ENCODE measurements at regions not wholly inside any gene's neighbourhood (a gene's known extent, or its start where the extent isn't known, plus 50 kb on each side); places are given as distances from the start of the nearest gene placed in this dataset.

DNA sequence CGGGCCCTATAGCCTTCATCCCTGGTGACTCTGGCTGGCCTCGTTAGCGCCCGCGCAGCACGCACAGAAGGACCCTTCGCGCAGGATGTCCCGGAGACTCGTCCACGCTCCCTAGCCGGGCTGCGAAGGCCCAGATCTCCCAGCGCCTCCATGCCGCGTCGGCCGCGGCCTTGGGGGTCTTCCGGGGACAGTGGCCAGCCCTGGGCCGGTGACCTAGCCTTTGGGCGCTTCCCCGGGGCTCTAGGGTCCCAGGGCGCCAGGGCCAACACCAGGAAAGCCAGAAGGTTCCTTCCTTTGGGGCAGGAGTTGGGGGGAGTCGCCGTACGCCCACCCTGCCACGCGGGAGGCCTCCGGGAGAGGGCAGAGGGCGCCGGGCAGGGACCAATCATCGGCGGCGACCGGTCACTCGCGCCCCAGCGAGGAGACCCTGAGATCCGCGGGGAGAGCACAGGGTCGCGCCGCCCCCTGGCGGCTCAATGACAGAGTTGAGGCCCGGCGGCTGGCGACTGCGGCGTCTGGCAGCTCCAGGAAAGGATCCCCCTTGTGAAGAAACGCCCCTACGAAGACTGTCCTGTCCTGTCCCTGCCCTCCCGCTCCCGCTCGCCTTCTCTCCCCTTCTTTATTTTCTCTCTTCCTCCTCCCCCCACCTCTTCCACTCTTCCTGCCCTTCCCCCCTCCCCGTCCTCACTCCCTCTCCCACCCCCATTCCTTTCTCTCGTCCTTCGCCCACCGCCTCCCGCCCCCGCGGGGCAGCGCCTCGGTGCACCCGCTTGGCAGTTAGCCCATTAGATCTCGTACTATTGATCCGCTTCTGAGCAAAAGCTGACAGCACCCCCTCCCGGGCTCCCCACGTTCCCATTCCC lies 62.3 kb upstream of the LBX1 start:
- Mint-ChIP-seq H3K27ac (ENCODE audit: unreplicated experiment) (no peak overlapping the region), H3K4me1 (ENCODE audit: low read depth, unreplicated experiment) (no peaks in the 10 kb centered on the region), H3K27me3 (ENCODE audit: insufficient read depth, unreplicated experiment) (peaks cover 22% of the 10 kb centered on the region), H3K36me3 (ENCODE audit: insufficient read depth, unreplicated experiment) (no peaks in the 10 kb centered on the region), H3K9me3 (ENCODE audit: unreplicated experiment) (no peaks in the 10 kb centered on the region), H3K4me3 (ENCODE audit: unreplicated experiment) (peak overlapping the region; percentile 69)
- POLR2A ChIA-PET, result interaction anchor here (0.6 to 0.7 kb wide), 3 partner anchors 82 to 296 kb away, joined by 4 to 6 read pairs (median 6); partner anchors contain the start of gene POLL
- peaks cover 4% of the 10 kb centered on the region; the same call in 1 of the 2 replicates for H3K4me1 ChIP-seq
- H3K4me3 ChIP-seq (ENCODE audit: low read depth, low read length), result peak overlapping the region; percentile 45
- no TSS peak for BruUV-seq (replicated peaks)
- CTCF ChIA-PET, result interaction anchor here (0.6 to 1.8 kb wide), 18 partner anchors 8 to 616 kb away, joined by 3 to 26 read pairs (median 4); no protein-coding TSS in a partner anchor
- peak; percentile 85 to 92 for TF ChIP-seq CTCF (IDR thresholded peaks at IDR 0.05; ENCODE audit: insufficient read depth in 1 of 2, low read depth in 1 of 2, low read length in 1 of 2, severe bottlenecking in 1 of 2, unreplicated experiment in 1 of 2)
- H3K36me3 ChIP-seq (ENCODE audit: control insufficient read depth, insufficient read depth, low read length), result no peaks in the 10 kb centered on the region
- H3K9me3 ChIP-seq, result no peaks in the 10 kb centered on the region
- peak; percentile 67 to 73 for DNase-seq
- intact Hi-C loops (cut with micrococcal nuclease; ENCODE audit: unreplicated experiment), result loop anchor here (1.0 to 2.0 kb wide), 3 partner anchors 19 to 130 kb away; no protein-coding TSS in a partner anchor
- peaks cover 5% of the 10 kb centered on the region for H3K27me3 ChIP-seq (replicated peaks; ENCODE audit: control insufficient read depth, insufficient read depth, low read length)

DNA sequence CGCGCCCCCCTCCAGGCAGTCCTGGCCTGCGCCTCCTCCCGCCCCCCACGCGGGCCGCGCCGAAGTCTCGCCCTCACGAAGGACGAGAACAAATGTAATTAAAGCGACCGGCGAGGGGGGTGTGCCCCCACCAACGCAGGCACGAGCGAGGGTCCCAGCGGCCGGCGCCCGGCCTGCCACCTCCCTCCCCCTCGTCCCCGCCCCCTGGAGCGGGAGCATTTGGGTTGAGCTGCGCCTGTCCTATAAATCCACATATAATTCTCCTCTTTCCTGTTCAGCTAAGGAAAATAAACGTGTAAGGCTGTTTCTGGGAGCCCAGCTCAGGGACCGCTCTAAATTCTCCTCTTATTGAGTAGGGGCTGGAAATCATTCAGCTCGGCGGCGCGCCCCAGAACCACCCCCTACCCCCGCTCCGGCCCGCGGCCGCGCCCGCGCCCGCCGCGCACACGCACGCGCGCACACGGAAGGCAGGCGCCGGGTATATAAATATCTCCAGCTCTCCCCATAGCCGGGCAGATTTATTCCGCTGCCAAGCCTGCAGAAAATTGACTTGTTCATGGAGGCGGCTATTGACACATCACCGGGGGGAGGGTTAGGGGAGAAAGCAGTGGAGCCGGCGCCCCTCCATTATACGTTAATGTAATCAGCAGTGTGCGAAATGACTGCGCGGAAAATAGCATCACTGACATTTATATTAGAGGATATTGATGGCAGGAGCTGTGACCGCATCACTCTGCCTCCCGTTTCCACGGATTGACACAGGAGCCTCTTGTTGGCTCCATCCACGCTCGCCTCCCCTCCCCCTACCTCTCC lies 61.6 kb upstream of the BTRC start:
- Histone ChIP-seq H3K36me3 (ENCODE audit: control insufficient read depth, insufficient read depth, low read length) (no peaks in the 10 kb centered on the region), H3K4me3 (ENCODE audit: low read depth, low read length) (peak overlapping the region; percentile 45), H3K4me1 (peaks cover 4% of the 10 kb centered on the region; the same call in 1 of the 2 replicates), H3K27me3 (replicated peaks; ENCODE audit: control insufficient read depth, insufficient read depth, low read length) (peaks cover 5% of the 10 kb centered on the region), H3K9me3 (no peaks in the 10 kb centered on the region)
- CTCF ChIA-PET, result interaction anchor here (0.6 to 1.8 kb wide), 20 partner anchors 7 to 615 kb away, joined by 3 to 26 read pairs (median 4); partner anchors contain the start of genes DPCD and POLL
- Mint-ChIP-seq H3K27ac (ENCODE audit: unreplicated experiment) (no peak overlapping the region), H3K36me3 (ENCODE audit: insufficient read depth, unreplicated experiment) (no peaks in the 10 kb centered on the region), H3K9me3 (ENCODE audit: unreplicated experiment) (no peaks in the 10 kb centered on the region), H3K4me3 (ENCODE audit: unreplicated experiment) (peak overlapping the region; percentile 69), H3K4me1 (ENCODE audit: low read depth, unreplicated experiment) (no peaks in the 10 kb centered on the region), H3K27me3 (ENCODE audit: insufficient read depth, unreplicated experiment) (peaks cover 22% of the 10 kb centered on the region)
- intact Hi-C loops (cut with micrococcal nuclease; ENCODE audit: unreplicated experiment), result no loop called here
- no TSS peak for BruUV-seq (replicated peaks)
- TF ChIP-seq CTCF (IDR thresholded peaks at IDR 0.05; ENCODE audit: insufficient read depth in 1 of 2, low read depth in 1 of 2, low read length in 1 of 2, severe bottlenecking in 1 of 2, unreplicated experiment in 1 of 2), result no peak
- peak in 1 of 2 experiments; percentile 22 for DNase-seq
- POLR2A ChIA-PET, result interaction anchor here (0.6 to 0.7 kb wide), 3 partner anchors 83 to 295 kb away, joined by 4 to 6 read pairs (median 6); partner anchors contain the start of gene POLL
